ENCODE measurements at regions not wholly inside any gene's neighbourhood (a gene's known extent, or its start where the extent isn't known, plus 50 kb on each side); places are given as distances from the start of the nearest gene placed in this dataset.

DNA sequence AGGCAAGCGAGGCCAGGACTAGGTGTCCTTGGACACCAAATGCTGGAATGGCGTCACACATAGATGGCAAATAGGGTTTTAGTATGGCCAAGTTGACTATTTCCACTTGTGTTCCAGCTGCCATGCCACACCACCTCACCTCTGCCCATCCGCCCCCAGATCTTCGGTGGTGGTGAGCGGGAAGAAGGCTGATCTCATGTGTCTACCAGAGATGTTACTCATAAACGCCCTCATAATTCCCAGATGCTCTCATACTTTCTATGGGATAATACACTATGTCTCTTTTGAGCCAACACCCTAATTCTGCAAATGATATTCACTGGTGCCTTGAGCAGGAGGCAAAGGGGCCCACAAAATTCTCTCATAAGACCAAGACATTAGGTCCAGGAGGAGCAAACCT lies 281.1 kb upstream of the FN1 start:
- no peak for DNase-seq (ENCODE audit: low spot score)

DNA sequence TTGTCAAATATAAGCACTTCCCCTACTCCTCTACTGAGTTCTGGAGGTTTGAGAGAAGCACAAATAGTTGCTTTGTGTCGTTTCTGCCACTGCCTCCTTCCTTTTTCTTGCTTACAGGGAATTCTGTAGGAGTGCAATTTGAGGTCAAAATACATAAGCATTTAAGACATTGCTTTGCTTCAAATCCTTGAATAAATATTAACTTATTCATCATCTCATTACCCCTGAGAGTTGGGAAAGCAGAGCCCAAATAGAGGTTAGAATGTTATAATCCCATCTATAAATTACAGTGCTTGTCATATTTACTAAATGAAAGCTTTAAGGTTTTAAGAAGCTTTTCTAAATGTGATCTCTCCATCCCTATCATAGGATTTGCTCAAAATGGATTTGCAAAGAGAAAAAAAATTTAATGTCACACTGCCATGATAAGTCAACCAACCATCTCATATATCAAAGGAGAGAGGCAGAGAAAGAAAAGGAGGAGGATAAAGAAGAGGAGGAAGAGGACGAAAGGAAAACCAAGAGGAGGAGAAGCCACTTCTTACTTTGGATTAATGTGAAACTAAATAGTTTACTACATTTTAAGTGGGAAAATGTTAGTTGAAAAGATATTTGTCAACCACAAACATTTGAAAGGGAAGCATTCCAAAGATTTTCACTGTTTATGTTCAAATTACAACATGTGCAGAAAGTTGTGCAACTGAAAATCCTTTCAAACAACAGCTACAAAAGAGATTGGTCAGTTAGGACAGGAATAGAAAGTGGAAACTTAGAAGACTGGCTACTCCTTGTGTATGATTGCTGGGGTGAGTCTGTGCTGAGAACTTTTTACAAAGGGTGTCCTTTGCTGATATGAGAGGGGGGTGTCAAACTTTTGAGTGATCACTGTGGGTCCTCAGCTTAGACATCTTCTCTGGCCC lies 277.3 kb upstream of the FN1 start:
- no peak for DNase-seq (ENCODE audit: low spot score)

DNA sequence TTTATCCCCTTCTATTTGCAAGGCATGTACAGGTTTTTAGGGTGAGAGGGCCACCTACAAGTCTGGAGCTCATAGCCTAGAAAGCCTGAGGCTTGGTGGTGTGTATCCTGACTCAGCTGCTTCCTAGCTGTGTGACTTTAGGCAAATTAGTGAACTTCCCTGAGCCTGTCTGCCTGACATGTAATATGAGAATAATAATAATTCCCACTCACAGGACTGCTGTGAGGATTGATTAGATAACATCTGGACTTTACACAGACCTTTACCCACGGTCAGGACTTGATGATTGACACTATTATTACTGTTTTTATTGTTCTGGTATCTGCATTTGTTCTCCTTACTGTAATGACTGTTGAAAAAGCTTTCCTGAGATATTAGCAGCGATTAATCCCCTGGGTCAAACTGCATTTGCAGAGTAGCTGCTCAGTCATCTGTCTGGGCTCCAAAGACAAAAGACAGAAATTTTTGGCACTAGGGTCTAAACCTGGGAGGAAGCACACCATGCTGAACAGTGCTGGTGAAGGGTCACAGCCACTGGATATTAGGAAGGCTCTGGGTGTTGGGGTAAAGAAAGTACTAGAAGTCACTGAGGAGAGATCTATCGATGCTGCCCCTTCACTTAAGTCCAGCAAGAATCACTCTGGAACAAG lies 276.5 kb upstream of the FN1 start:
- DNase-seq (ENCODE audit: low spot score) = no peak

DNA sequence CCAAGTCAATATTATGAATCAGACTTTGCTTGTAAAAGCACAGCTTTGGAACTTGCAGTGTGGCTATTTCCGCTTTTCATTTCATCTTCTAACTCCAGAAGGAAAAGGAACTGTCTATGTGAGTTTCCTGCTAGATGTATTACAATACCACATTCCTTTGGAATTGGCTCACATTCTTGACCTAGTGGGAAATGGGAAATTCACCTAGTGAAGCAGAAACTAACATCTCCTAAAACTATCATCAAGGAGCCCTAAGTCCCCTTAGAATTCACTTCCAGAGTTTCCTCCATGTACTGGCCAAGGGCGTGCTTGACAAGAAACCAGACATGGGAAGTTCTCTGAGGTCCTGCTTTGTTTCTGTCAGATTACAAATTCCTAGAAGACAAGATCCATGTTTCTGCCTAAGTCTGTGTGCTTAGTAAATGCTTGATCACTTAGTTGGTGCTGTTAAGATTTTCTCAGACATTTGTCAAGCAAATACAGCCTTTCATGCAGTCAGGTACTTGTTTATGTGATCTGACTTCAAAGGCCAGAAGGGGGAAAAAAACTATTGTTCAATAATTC lies 275.7 kb upstream of the FN1 start:
- no peak for DNase-seq (ENCODE audit: low spot score)

DNA sequence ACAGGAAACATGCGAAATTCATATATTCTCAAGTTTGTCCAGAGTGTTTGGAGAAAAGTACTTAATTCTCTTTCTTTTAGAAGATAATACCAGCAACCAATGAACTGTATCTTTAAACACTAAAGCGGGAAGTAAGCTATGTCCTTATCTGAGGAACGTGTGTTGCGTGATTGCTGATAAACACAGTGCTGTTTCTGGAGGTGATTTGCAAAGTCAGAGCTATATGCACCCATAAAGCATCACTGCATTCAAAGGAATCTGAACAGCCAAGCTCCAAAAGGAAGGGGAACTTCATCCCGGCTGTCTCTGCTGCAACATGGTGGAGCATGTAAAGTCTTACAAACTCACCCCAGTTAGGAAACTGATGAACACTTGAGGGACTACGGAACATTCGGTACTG lies 271.7 kb upstream of the FN1 start:
- no peak for DNase-seq (ENCODE audit: low spot score)

DNA sequence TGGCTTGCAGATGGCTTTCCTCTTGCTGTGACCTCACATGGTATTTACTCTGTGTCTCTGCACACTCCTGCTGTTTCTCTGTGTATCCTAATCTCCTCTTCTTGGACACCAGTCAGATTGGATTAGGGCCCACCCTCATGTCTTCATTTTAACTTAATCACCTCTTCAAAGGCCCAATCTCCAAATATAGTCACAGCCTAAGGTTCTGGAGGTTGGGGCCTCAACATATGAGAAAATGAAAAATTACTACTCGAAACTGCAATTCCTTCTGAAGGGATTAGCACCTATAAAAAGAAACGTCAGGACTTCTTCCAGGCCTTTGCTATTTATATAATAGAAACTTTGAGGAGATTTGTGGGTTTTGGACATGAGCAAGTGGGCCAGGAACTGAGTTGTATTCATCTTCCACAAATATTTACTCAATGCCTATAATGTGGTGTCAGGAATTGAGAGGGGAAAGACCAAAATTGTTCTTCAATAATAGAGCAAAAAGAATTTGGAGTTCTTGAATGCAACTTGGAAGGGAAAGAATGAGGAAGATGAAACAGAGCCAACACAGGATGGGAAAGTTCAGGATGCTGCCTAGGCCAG lies 270.0 kb upstream of the FN1 start:
- no peak for DNase-seq (ENCODE audit: low spot score)

DNA sequence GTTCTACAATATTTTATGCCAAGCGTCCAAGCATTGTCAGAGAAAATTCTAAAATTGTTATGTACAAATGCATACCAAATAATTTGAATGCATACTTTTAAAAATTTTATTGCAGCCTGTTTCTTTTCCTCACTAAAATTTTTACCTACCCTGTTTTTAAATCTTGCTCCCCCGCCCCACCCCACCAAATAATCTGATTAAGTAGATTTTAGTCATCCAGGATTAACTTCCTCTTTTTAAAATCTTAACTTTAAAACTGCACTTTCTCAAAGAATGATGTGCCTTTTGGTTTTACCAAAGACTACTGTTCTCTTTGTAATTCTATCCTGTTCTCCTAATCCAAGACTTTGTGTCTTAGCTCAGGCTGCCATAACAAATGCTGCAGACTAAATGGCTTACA lies 269.4 kb upstream of the FN1 start:
- DNase-seq (ENCODE audit: low spot score) = no peak

DNA sequence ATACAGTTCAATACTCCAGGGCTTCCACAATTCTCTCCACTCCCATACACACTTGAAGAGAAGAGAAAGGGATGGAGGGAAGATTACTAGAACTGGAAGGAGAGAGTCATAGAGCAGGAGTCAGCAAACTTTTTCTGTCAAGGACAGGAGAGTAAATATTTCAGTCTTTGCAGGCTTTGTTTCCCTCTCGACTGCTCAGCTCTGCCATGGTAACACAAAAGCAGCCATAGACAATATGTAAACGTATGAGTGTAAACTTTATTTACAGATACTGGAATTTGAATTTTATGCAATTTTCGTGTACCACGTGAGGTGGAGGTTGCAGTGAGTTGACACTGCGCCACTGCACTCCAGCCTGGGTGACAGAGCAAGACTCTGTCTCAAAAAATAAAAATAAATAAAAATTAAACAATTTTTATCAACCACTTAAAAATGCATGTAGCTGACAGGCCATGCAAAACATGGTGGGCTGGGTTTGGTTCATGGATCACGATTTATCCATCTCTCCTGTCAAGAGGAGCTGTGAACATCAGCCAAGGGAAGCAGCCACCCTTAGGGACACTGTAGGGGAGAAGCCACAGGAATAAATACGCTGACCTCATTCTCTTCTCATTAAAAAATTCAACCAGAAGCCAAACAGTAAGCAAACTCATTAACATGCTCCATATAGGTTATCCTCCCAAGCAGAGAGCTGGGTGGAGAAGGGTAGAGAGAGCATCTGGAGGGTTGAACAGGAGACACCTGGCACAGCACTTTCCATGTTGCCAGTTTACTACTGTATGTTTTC lies 266.4 kb upstream of the FN1 start:
- no peak for DNase-seq (ENCODE audit: low spot score)

DNA sequence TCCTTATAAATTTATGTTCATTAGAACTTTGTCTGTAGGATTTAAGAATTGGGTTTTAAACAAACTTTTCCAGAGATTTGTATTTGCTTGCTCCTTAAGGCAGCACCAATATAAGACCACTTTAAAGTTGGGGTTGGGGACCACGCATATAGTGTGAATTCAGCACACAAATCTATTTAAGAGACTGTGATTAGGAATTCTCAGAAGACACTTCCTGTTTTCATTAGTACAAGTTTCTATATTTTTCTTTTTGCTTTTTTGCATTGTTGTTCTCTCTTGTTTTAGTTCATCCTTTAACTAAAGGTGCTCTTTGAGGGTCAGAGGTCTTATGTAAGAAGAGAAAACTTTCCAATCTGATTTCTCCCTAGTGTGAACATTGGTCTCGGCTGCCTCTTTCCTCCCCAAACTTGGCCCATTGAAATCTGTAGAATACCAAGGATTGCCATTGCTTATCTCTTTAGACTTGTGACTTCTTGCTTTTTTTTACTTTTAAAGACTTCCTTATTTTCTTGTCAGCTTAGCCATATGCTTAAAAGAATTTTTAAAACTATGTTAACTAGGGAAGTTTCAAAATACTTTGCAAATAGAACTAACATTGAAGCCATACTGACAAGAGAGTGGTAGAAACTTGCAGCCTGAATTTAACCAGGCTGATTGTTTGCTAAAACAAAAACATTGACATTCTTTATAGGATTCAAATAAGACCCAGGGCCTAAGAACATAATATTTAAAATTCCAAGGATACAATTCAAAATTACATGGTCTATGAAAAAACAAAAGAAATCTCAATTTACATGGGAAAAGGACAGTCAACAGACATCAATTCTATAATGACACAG lies 264.1 kb upstream of the FN1 start:
- DNase-seq (ENCODE audit: low spot score) = no peak

DNA sequence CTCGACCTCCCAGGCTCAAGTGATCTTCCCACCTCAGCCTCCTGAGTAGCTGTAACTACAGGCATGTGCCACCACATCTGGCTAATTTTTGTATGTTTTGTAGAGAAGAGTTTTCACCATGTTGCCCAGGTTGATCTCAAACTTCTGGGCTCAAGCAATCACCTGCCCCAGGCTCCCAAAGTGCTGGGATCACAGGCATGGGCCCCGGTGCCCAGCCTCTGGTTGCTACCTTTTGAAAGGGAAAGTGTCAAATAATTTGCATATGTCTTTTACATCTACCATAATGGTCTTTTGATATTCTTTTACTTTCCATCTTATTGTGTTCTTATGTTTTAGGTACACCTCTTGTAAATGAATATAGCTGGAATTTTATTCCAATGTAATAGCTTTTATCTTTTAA lies 263.1 kb upstream of the FN1 start:
- DNase-seq (ENCODE audit: low spot score) = no peak

DNA sequence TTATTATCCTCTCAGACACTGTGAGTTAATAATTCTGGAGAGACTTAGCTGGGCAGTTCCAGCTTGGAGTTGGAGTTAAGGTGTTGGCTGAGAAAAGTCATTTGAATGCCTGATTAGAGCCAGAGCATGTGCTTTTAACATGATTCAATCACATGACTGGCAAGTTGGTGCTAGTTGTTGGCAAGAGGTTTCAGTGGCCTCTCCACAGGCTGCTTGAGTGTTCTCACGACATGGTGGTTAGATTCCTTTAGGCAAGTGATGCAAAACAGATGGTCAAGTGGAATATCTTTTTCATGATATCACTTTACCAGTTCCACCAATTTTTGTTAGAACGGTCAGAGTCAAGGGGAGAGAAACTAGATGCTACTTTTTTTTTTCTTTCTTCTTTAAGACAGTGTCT lies 262.7 kb upstream of the FN1 start:
- no peak for DNase-seq (ENCODE audit: low spot score)

DNA sequence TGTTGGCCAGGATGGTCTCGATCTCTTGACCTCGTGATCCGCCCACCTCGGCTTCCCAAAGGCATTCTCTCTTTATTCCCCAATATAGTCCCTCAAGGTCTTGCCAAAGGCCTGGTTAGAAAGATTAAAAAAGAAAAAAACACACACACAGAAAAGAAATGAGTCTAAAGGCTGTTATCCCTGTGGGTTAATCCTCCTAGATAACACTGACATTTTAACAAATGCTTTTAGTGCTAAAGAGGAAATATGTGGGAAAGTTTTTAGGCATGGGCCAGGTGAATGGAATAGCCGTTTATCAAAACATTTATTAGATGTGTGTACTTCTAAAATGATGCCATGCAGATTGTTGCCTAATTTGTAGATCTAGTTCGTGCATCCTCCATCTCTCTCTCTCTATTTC lies 261.6 kb upstream of the FN1 start:
- DNase-seq (ENCODE audit: low spot score) = no peak

DNA sequence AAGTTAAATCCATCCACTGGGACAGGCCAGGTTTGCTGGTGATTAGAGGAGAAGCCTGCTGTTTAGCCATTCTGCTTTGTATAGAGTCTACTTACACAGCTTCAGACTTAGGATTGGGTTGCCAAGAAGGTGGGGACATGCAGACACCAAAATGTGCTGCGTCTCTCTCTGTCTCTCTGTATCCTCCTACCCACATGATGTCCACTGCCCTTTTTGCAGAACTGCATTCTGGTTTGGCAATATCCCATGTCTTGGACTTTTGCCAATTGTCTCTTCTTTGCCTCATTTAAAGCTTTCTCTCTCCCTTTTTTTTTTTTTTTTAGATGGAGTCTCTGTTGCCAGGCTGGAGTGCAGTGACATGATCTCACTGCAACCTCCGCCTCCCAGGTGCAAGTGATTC lies 261.1 kb upstream of the FN1 start:
- no peak for DNase-seq (ENCODE audit: low spot score)

DNA sequence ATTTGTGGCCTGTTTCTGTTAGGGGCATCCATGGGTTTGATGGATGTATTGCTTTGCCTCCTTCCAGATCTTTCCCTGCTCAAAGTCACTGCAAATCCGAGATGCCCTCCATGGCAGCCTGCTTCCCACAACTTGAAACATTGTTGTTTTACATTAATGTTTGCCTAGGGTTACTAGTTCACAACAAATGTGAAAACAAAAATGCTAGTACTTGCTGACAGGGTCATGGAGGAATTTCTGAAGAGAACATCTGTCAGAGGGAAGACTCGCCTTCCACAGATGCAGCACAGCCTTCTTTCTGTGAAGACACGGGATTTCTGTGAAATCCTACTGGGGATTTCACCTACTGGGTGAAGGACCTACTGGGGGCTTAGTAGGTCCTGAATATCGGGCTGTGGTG lies 260.0 kb upstream of the FN1 start:
- DNase-seq (ENCODE audit: low spot score) = no peak

DNA sequence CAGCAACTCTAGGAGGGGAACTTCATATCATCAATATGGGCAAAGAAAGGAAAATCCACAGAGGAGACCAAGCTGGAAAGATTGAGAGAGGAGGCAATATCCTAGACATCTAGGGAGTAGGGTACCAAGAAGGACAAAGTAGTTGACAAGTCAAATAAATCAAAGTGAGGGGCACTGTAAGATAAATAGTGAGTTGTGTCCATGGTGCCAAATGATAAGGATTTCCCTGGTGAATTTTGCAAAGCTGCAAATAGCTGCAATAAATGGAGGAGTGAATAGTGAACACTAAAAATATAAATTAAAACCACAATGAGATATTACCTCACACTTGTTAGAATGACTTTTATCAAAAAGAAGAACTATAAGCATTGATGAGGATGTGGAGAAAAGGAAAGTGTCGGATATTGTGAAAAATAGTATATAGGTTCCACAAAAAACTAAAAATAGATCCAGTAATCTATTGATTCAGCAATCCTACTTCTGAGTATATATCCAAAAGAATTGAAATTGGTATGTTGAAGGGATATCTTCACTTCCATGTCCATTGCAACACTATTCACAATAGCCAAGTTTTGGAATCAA lies 258.2 kb upstream of the FN1 start:
- no peak for DNase-seq (ENCODE audit: low spot score)

DNA sequence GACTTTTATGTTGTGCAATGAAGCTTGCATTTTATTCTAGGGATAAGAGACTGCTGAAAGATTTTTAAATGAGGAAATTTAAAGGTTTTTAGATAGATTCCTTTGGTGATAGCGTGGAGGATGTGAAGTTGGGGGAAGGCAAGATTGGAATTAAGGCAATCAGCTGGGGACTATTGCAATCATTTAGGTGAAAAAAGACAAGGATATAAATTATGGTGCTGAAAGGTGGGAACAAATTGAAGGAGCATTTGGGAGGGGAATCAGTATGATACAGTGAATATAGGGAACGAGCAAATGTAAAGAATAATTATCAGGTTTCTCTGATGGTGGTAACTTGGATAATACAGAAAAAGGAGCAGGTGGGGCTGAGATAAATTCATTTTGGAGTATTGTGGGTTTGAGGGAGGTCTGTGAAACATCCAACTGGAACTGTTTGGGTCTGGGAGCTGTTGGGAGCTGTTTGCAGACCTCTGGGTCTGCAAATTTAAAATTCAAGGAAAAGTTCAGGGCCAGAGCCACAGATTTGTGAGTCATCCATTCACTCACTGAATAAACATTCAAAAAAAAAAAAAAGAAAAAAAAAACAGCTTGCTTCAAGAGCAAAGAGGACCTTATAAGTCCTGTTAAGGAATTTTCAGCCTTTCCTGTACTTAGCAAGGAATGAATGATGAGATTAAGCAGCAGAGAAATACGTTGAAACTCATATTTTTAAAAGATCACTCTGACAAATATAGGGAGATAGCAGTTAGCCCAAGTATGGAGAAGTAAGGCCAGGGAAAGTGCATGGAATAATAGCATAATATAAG lies 257.5 kb upstream of the FN1 start:
- no peak for DNase-seq (ENCODE audit: low spot score)

DNA sequence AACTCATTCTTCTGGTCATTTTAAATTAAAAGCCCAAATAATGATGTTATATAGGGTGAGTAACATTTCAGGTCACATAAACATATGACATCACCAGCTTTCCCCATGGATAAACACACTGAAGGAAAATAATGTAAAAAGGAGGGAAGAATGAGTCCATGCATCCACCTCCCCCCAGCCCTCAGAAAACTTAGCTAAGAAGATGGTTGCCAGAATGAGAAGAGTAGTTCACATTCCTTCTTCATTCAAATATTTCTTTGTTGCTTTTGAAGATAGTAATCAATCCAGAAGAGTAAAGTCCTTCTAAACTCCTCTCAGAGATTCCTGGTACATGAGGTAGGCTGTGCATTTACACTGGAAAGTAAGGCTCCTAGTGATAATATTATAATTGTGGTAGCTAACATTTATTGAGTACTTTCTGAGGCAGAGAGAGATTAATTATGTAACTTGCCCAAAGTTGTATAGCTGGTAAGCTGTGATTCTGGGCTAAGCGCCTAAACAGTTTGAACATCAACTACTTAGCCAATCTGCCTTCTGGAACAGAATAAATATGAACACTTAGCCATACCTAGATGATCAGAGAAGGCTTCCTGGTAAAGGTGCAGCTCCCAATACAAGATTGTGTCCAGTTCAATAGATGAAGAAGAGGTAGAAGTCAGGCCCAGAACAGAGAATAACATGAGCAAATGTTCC lies 256.7 kb upstream of the FN1 start:
- DNase-seq (ENCODE audit: low spot score) = no peak

DNA sequence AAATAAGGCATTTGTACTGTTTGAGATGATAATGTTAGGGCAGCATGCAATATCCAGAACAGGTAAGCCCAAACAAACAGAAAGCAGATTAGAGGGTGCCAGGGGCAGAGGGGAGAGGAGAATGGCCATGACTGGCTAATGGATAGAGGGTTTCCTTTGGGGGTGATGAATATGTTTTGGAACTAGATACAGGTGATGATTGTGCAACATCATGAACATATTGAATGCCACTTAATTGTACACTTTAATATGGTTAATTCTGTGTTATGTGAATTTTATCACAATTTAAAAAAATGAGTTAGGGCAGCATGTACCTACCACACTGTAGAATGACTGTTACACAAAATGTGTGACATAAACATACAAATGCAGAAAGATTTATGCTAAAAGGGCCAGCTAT lies 255.5 kb upstream of the FN1 start:
- DNase-seq (ENCODE audit: low spot score) = no peak
